Body of pancreas (tissue), 4 donors: ENCODE measurements at regions not wholly inside any gene's neighbourhood (a gene's known extent, or its start where the extent isn't known, plus 50 kb on each side); places are given as distances from the start of the nearest gene placed in this dataset.

Experiments
- ATAC-seq: fragments of 150-250 bp; one replicate; pipeline ENCODE4 v1.9.1; 2016
- DNase-seq, 4 donors: peaks; one replicate each; pipeline ENCODE4 v3.0.0-alpha.2; 2019
- H3K27ac ChIP-seq, 4 donors: fragments of 200-600 bp; sonication (generic); 1 replicate in 3 of 4; 2 replicates in 1 of 4; pipeline versions ENCODE4 v1.5.1 to v1.6.1; 2016 to 2019; ENCODE audit warnings: mild to moderate bottlenecking in 1 of 4, mixed read lengths in 1 of 4, moderate library complexity in 1 of 4
- H3K27me3 ChIP-seq, 2 donors: fragments of 200-600 bp; sonication (generic); one replicate each; pipeline ENCODE4 v1.6.0; 2016; ENCODE audit warnings: mild to moderate bottlenecking in 1 of 2
- H3K36me3 ChIP-seq, 2 donors: fragments of 200-600 bp; sonication (generic); replicated peaks in 1 of 2; 2 replicates each; pipeline ENCODE4 v1.5.1; 2016; ENCODE audit warnings: low read depth in 2 of 2; ENCODE audit not compliant: insufficient read depth in 1 of 2
- H3K4me1 ChIP-seq: fragments of 200-600 bp; sonication (generic); one replicate; pipeline ENCODE4 v1.6.0; 2016
- H3K4me3 ChIP-seq, 2 donors: fragments of 200-600 bp; sonication (generic); 1 replicate in 1 of 2; 2 replicates in 1 of 2; pipeline ENCODE4 v1.5.1; 2016 to 2019
- H3K9me3 ChIP-seq, 3 donors: fragments of 200-600 bp; sonication (generic); 1 replicate in 2 of 3; 2 replicates in 1 of 3; pipeline ENCODE4 v1.5.1; 2016
- CTCF ChIP-seq, 7 experiments: fragments of 450-650 bp in 4 of 7; fragments of 200-600 bp in 3 of 7; sonication (generic) in 3 of 7; IDR thresholded peaks; one replicate each; pipeline ENCODE4 v1.5.1; 2016 to 2019; ENCODE audit warnings: antibody characterized with exemption in 7 of 7
- POLR2A ChIP-seq, 3 donors: fragments of 450-650 bp; IDR thresholded peaks; one replicate each; pipeline ENCODE4 v1.6.1; 2016; ENCODE audit warnings: antibody characterized with exemption in 3 of 3, mild to moderate bottlenecking in 2 of 3
- WGBS, 2 donors: methylation state at CpG; one replicate each; pipeline ENCODE4 v1.1.5; 2017; 5-methylcytosine and 5-hydroxymethylcytosine counted together
- intact Hi-C: fragments of 100-400 bp; cut with DNase I; formaldehyde crosslinking; loops from one replicate; pipeline ENCODE4 v1.15.1; 2023

- Histone ChIP-seq H3K27ac (no peak overlapping the region), H3K4me1 (no peaks in the 10 kb centered on the region), H3K27me3 (no peaks in the 10 kb centered on the region), H3K36me3 (no peaks in the 10 kb centered on the region), H3K9me3 (no peaks in the 10 kb centered on the region), H3K4me3 (no peak overlapping the region)
- TF ChIP-seq POLR2A (IDR thresholded peaks at IDR 0.05) = no peak
- TF ChIP-seq CTCF (IDR thresholded peaks at IDR 0.05) = no peak
- intact Hi-C loops = no loop called here
- 76 to 83% methylated on average over 1 of the region's 1 CpG for WGBS, 2 donors
- ATAC-seq (no peak), DNase-seq (no peak)
These were observed 62.4 kb upstream of the MBOAT2 start for GRCh38 chr2:9065901-9066300.

GRCh38 chr2:9063023-9063606, 59.6 kb upstream of the MBOAT2 start:
- Histone ChIP-seq H3K4me3 (no peak overlapping the region), H3K27ac (no peak overlapping the region), H3K27me3 (no peaks in the 10 kb centered on the region), H3K36me3 (no peaks in the 10 kb centered on the region), H3K9me3 (no peaks in the 10 kb centered on the region), H3K4me1 (no peaks in the 10 kb centered on the region)
- intact Hi-C loops = no loop called here
- no peak for TF ChIP-seq CTCF (IDR thresholded peaks at IDR 0.05)
- TF ChIP-seq POLR2A (IDR thresholded peaks at IDR 0.05) = no peak
- DNase-seq = no peak
- WGBS, 2 donors = 62 to 80% methylated on average over 2 of the region's 2 CpGs
- no peak for ATAC-seq

- H3K27me3 ChIP-seq = no peaks in the 10 kb centered on the region
- H3K27ac ChIP-seq = no peak overlapping the region
- TF ChIP-seq POLR2A (IDR thresholded peaks at IDR 0.05) (no peak), CTCF (IDR thresholded peaks at IDR 0.05) (no peak)
- no peaks in the 10 kb centered on the region for H3K4me1 ChIP-seq
- intact Hi-C loops = no loop called here
- ATAC-seq = no peak
- no peaks in the 10 kb centered on the region for H3K9me3 ChIP-seq
- no peaks in the 10 kb centered on the region for H3K36me3 ChIP-seq
- H3K4me3 ChIP-seq = no peak overlapping the region
- DNase-seq = no peak
- WGBS, 2 donors = 67 to 77% methylated on average over 4 of the region's 4 CpGs
These were observed 57.3 kb upstream of the MBOAT2 start for GRCh38 chr2:9060819-9061218.

GRCh38 chr2:9057939-9058761, 54.7 kb upstream of the MBOAT2 start:
- intact Hi-C loops = no loop called here
- Histone ChIP-seq H3K4me1 (no peaks in the 10 kb centered on the region), H3K36me3 (no peaks in the 10 kb centered on the region), H3K27ac (no peak overlapping the region), H3K27me3 (no peaks in the 10 kb centered on the region), H3K4me3 (no peak overlapping the region), H3K9me3 (no peaks in the 10 kb centered on the region)
- no peak for TF ChIP-seq POLR2A (IDR thresholded peaks at IDR 0.05)
- no peak for TF ChIP-seq CTCF (IDR thresholded peaks at IDR 0.05)
- WGBS, 2 donors = 82 to 83% methylated on average over 9 of the region's 9 CpGs
- no peak for DNase-seq
- ATAC-seq = no peak

- Histone ChIP-seq H3K9me3 (no peaks in the 10 kb centered on the region), H3K4me1 (no peaks in the 10 kb centered on the region), H3K27me3 (no peaks in the 10 kb centered on the region), H3K4me3 (no peak overlapping the region), H3K36me3 (no peaks in the 10 kb centered on the region), H3K27ac (no peak overlapping the region)
- 77 to 78% methylated on average over 4 of the region's 4 CpGs for WGBS, 2 donors
- no peak for ATAC-seq
- TF ChIP-seq POLR2A (IDR thresholded peaks at IDR 0.05) (no peak), CTCF (IDR thresholded peaks at IDR 0.05) (no peak)
- no peak for DNase-seq
- intact Hi-C loops = no loop called here
These were observed 52.0 kb upstream of the MBOAT2 start for GRCh38 chr2:9055471-9055870.
